NCI-H345 (cell line): ENCODE measurements at regions not wholly inside any gene's neighbourhood (a gene's known extent, or its start where the extent isn't known, plus 50 kb on each side); places are given as distances from the start of the nearest gene placed in this dataset.

Experiments used
- DNase-seq: peaks from one replicate; lab custom pipeline; 2025; lab: John Stamatoyannopoulos, UW

DNA sequence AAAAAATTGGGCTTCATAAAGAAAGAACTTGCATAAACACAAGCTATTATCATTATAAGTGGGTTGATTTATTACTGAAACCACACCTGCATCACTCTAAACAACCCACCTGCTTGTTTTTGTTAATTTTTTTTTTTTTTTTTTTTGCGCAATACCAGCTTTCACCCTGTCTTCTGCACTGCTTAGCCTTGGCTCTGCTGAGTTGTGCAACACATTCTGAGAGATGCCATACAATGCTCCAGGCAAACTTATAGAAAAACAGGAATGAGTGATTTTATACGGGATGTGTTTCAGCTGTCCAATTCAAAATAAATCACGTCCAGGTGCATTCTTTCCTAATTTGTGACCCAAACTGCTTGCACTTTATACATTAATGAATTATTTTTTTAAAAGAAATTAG, 923.6 kb downstream of the GATA3 start:
- no peak for DNase-seq

DNA sequence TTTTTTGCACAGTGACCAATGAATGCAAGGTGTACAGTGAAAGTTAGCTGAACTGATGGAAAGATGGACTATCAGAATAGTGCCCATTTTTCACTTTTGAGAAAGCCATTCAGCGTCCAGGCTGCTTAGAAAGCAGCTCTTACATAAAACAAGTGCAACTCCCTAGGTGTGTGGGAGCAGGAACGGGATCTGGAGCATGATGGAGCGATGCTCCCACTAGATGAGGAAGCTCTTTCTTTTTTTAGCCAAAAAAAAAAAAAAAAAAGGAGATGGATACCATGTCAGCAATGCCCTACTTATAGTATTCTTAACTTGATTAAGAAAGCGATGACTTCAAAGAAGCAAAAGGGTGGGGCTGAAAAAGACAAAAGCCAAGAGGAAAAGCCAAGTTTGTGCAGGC, 925.5 kb downstream of the GATA3 start:
- DNase-seq, result no peak

DNA sequence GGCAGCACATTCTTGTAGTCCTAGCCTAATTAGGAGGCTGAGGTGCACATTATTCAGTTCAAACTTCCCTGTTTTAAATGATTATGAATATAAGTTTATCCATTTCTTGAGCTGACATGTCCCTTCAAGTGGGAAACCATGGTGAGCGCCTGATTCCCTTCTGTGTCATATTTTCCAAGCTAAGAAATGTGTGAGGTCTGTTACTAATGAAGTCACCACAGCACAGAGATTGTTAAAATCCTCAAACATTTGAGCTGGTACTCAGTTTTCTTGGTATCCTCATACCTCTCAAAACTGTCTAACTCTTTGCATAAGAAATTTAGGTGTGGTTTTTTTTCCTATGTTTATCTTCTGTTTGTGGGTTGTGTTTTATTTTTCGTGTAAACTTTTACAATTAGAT, 926.8 kb downstream of the GATA3 start:
- no peak for DNase-seq

GRCh38 chr10:8985651-8986050, 931.2 kb downstream of the GATA3 start:
- DNase-seq, result no peak

- no peak for DNase-seq
Measured at GRCh38 chr10:8986975-8987374, 932.5 kb downstream of the GATA3 start.

GRCh38 chr10:8987712-8988111, 933.2 kb downstream of the GATA3 start:
- no peak for DNase-seq

- DNase-seq, result no peak
Measured at GRCh38 chr10:8990280-8990987, 935.9 kb downstream of the GATA3 start.

DNA sequence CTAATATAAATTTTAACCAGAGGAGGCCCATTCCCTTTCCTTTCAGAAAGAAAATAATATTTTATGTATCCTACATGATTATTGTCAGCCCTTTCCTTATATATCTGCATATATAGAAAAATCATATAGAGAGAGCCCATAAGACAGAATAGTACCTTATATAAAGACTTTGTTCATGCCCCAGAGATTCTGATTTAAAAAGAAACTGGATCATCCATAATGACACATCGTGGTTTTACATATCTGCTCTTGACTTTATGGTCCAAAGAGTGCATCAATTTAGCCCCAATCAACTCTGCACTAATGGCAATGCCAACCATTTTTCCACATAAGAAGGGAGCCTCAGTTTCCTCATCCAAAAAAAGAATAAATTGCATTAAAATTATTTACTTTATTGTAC, 937.5 kb downstream of the GATA3 start:
- no peak for DNase-seq

DNA sequence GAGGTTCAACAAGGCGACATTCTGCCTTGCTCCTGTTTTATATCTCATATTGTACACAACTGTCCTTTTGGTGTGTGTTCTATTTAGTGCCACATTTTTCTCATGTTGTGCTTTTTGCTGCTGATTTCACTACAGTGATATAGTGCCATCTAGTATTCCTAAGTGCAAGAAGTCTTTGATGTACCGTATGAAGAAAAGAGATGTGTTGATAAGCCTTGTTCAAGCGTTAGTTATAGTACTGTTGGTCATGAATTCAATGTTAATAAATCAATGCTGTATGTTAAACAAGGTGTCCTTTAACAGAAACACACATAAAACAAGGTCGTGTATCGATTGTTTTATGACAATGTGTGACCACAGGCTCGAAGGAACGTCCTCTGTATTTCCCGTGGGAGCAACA, 939.4 kb downstream of the GATA3 start:
- no peak for DNase-seq

GRCh38 chr10:8998751-8999150, 944.3 kb downstream of the GATA3 start:
- DNase-seq, result no peak

DNA sequence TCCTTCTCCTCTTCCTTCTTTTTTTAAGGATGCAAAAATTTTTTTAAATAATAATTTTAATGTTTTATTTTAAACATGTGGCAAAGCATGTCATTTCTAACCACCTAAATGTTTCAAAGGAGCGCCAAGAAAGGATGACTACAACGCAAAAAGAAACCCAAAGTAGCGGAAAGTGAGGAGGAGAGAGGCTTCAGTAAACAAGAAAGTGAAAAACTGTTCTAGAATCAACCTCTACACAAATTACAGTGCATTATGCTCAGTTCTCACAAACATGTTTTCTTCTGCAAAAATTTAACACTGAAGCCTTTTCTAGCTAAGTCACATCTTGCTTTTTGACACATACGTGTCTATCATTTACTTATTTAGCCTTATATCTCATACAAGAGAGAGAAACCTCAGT, 948.6 kb downstream of the GATA3 start:
- DNase-seq, result no peak

GRCh38 chr10:9004736-9005135, 950.2 kb downstream of the GATA3 start:
- DNase-seq, result no peak

- no peak for DNase-seq
Measured at GRCh38 chr10:9009505-9009904, 955.0 kb downstream of the GATA3 start.

GRCh38 chr10:9010093-9010492, 955.6 kb downstream of the GATA3 start:
- DNase-seq, result no peak

- no peak for DNase-seq
Measured at GRCh38 chr10:9010931-9011670, 956.6 kb downstream of the GATA3 start.

- DNase-seq, result no peak
Measured at GRCh38 chr10:9012312-9012711, 957.8 kb downstream of the GATA3 start.

GRCh38 chr10:9015005-9015404, 960.5 kb downstream of the GATA3 start:
- DNase-seq, result no peak

DNA sequence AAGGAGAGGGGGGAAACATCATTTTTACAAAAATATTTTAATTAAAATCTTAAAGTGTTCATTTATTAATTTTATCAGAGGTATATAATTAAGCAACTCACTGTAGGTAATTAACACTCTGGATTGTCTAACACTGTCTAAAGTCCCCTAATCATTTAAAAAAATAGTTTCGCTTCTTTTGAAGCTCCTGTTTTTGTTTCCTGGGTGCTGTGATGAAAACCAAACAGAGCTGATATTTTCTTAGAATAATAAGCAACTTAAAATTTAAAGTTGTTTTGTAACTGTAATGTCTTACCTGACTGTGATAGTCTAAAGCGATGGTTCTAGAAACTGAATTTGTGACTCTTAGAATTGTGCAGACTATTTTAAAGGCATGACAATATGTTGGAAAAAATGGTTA, 961.0 kb downstream of the GATA3 start:
- no peak for DNase-seq

- DNase-seq, result no peak
Measured at GRCh38 chr10:9016930-9017329, 962.4 kb downstream of the GATA3 start.

DNA sequence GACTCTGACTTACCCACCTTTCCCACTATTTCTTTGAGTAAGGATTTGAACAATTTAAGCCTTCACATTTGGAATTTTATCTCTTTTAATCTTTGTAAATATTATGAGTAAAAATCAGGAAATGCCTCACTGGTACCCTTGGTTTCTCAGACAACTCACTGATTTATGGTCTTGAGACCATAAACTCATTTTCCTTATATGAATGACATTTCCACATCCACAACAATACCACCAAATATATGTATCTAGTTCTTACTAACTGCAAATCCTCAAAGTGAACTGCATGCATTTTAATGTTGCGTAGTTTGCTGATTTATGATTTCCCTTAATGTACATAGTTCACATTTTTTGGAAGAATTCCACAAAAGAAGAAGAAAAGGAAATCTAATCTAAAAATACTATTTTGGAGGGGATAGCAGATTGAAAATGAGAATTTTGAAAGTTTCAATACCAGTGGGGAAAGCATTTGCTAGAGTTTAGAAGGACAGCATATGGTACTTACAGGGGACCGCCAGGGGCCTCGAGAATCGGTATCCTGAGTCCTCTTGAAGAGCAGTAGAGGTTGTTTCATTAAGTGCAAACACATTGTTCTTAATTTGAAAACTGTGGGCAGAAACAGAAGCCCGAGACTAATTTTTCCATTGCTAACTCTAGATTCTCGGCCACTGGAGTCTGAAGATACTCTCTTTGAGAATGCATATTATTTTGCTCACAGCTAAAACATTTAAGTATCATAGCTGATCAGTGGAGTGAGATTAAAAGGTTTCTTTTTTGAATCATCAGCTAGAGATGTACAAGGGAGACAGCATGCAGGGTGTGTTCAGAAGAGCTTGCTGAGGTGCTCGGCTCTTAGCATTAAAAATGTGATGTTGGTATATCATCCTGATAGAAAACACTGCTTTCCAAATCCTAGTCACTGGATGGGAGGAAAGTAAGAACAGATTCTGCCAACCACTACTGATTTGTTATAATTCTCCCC, 964.0 kb downstream of the GATA3 start:
- no peak for DNase-seq

GRCh38 chr10:9023206-9023605, 968.7 kb downstream of the GATA3 start:
- DNase-seq, result no peak

DNA sequence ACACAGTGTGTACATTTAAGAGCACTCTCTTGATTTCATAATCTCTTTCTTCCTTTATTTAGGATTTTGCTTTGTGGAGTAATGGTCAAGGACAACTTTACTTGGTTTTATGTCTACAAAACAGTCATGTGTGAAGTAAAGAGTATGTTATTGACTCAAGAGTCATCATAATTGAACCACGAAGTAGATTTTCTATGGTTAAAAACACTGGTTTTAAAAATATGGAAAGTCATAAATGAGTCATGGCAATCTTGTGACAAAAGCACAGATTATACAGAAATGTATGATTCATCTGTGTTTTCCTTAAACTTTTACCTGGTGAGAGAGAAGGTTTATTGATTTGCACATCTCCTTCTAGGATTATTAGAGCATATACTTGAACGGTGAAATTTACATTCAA, 969.7 kb downstream of the GATA3 start:
- no peak for DNase-seq

DNA sequence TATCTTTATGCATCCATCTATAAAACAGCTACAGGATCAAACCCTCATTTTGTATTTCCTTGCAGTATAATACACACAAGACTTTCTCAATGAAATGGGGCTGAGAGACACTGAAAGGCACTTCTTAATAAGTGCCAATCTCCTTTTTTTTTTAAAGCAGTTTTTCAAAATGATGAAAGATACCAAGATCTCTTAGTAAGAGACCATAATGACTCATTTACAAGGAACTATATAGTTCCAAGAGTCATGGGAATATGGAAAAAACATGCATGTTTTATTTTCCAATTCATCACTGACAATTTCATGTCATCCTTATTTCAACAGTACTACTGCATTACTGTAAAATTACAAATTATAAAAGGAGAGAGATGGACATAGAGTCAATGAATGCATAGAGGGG, 973.7 kb downstream of the GATA3 start:
- no peak for DNase-seq
